WTC11 (cell line): ENCODE measurements at regions not wholly inside any gene's neighbourhood (a gene's known extent, or its start where the extent isn't known, plus 50 kb on each side); places are given as distances from the start of the nearest gene placed in this dataset.

Experiments
- NFYB ChIP-seq: sonication (generic); formaldehyde crosslinking; conservative IDR thresholded peaks from 2 replicates; pipeline ENCODE4 v1.8.0; 2022; ENCODE audit warnings: low read depth, missing genetic modification reagents
- PRRX2 ChIP-seq: fragments of 250-450 bp; sonication (Bioruptor Pico); IDR thresholded peaks from 2 replicates; pipeline ENCODE4 v1.8.0; 2021; ENCODE audit warnings: mild to moderate bottlenecking
- ZNF121 ChIP-seq: sonication (generic); formaldehyde crosslinking; IDR thresholded peaks from 2 replicates; pipeline ENCODE4 v1.8.0; 2023; ENCODE audit warnings: missing genetic modification reagents
- TF ChIP-seq, protein P1 (sequence below): fragments of 200-600 bp; IDR thresholded peaks from 2 replicates; pipeline ENCODE4 v1.8.0; 2022; ENCODE audit warnings: antibody characterized with exemption

DNA sequence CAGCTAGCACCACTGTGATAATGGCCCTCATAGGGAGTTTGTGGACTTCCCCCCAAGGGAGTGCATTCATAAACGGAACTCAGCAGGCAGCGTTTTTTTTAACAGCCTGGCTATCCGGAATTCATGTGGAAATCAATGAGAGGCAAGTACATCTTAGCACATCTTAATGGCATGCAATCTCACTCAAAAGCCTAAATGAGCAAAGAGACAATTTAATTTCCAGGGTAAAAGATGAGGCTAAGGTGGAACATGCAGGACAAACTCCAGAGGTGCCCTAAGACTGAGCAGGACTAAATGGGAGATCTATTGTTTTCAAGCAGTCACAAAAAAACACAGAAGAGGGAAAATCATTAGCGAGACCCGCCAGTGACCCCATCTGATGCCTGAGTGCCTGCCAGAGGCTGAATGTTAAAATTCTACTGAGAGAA is 243.5 kb upstream of the KCNIP4 start:
- TF ChIP-seq PRRX2 (no peak), ZNF121 (CRISPR knock-in tag) (no peak), NFYB (CRISPR knock-in tag) (no peak)
- TF ChIP-seq, protein P1, sequence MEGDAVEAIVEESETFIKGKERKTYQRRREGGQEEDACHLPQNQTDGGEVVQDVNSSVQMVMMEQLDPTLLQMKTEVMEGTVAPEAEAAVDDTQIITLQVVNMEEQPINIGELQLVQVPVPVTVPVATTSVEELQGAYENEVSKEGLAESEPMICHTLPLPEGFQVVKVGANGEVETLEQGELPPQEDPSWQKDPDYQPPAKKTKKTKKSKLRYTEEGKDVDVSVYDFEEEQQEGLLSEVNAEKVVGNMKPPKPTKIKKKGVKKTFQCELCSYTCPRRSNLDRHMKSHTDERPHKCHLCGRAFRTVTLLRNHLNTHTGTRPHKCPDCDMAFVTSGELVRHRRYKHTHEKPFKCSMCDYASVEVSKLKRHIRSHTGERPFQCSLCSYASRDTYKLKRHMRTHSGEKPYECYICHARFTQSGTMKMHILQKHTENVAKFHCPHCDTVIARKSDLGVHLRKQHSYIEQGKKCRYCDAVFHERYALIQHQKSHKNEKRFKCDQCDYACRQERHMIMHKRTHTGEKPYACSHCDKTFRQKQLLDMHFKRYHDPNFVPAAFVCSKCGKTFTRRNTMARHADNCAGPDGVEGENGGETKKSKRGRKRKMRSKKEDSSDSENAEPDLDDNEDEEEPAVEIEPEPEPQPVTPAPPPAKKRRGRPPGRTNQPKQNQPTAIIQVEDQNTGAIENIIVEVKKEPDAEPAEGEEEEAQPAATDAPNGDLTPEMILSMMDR = no peak
